ENCODE measurements at regions not wholly inside any gene's neighbourhood (a gene's known extent, or its start where the extent isn't known, plus 50 kb on each side); places are given as distances from the start of the nearest gene placed in this dataset.

- DNase-seq (ENCODE audit: low read depth in 2 of 2, low spot score in 1 of 2): no peak
Measured at GRCh38 chr12:127342861-127343260, 924.1 kb upstream of the TMEM132C start.

- DNase-seq (ENCODE audit: low read depth in 2 of 2, low spot score in 1 of 2): no peak
Measured at GRCh38 chr12:127343940-127344339, 923.0 kb upstream of the TMEM132C start.

DNA sequence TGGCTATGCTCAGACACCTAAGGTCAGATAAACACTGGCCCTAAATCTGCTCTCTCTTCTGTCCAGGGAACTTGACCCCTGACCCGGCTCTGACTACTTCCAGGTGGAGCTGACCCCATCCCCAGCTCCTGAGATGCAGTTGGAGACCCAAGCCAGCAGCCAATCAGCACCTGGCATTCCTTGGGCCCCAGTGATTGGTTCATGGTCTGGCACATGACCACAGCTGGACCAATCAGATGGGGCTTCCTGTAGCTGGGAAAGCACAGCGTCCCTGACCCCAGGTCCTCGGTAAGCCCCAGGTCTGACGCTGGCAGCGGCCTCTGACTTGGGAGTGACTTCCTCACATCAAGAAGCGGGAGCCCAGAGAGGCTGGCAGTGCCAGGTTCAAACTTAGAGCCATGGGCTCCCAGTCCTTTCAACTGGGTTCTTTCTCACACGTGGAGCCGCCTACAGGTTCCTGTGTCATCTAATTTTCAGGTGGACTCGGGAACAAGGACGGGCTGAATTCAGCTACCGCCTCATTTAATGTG lies 915.4 kb upstream of the TMEM132C start:
- no peak for DNase-seq (ENCODE audit: low read depth in 2 of 2, low spot score in 1 of 2)

DNA sequence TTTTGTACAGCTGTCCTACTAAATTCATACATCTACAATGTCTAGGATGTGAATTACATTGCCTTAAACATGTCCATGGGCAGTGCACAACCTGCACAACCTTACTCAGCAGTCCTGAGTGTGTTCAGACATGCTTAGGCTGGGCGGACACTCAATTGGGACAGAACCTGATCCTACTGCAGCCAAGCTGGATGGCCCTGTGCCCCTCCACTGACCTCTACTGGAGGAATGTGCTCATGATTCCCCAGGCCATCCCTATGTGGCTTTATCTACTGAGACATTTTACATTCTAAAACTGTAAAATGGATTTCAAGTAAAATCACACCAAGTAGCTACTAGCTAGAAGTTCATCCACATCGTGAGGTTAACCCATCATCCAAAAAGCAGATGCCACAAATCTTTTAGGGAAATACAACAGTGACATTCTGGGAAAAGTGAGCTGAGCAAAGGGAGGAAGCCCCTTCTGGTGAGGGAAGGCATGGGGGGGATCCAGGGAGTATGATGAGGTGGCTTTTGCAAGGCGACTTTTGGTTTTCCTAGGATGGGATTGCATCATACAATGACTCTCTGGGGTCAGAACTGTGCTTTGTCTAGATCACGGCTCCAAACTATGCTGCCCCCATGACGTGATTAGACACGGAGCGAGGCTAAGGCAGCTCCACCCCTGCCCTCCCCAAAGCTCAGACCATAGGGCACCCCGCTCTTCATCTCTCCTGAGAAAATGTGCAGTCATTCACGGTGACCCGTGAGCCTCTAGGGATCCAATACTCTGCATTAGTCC lies 911.7 kb upstream of the TMEM132C start:
- DNase-seq (ENCODE audit: low read depth in 2 of 2, low spot score in 1 of 2): no peak

DNA sequence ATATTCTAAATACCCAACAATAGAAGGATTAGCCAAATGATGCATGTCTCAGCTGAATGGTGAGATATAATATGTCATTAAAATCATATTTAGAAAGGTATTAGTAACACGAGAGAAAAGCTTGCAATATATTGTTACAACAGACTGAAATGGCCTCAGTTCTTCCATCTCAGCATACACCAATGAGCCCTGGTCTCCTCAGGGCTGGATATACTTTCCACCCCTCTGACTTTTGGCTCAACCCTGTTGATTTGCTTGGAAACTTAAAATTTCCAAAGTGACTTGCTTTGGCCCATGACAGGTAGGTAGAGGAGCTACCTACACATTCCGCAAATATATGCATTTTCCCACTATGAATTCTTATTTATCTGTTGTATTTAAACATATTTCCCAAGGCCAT lies 908.1 kb upstream of the TMEM132C start:
- no peak for DNase-seq (ENCODE audit: low read depth in 2 of 2, low spot score in 1 of 2)

- no peak for DNase-seq (ENCODE audit: low read depth in 2 of 2, low spot score in 1 of 2)
Measured at GRCh38 chr12:127360580-127360979, 906.4 kb upstream of the TMEM132C start.

DNA sequence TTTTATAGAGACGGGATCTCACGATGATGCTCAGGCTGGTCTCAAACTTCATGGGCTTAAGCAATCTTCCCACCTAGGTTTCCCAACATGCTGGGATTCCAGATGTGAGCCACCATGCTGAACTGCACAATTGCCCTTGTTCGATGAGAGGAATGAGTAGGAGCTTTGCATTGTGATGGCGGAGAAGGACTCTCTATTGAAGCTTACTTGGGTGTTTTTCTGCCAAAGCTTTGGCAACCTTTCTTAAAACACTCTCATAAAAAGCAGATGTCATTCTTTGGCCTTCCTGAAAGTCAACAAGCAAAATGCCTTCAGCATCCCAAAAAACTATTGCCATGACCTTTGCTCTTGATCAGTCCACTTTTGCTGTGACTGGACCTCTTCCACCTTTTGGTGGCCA lies 904.8 kb upstream of the TMEM132C start:
- no peak for DNase-seq (ENCODE audit: low read depth in 2 of 2, low spot score in 1 of 2)

GRCh38 chr12:127363392-127363791 lies 903.6 kb upstream of the TMEM132C start:
- DNase-seq (ENCODE audit: low read depth in 2 of 2, low spot score in 1 of 2): no peak

GRCh38 chr12:127373559-127373958 lies 893.4 kb upstream of the TMEM132C start:
- no peak for DNase-seq (ENCODE audit: low read depth in 2 of 2, low spot score in 1 of 2)

DNA sequence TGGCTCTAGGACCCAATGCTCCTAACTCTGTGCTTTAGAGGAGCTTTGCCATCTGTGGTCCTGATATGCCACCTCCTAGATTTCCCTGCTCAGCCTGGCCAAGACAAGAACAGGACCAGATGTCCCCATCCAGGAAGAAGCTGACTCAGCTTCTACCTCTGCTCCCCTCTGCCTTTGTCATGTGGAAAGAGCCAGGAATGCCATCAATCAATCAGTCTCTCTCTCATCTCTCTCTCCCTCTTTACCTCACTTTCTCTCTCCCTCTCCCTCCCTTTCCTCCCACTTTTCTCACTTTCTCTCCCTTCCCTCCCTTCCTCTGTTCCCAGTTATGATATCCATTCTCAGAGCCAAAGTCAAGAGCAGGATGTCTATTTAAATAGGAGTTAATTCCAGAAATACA lies 892.5 kb upstream of the TMEM132C start:
- no peak for DNase-seq (ENCODE audit: low read depth in 2 of 2, low spot score in 1 of 2)

- DNase-seq (ENCODE audit: low read depth in 2 of 2, low spot score in 1 of 2): no peak
Measured at GRCh38 chr12:127381043-127381668, 885.8 kb upstream of the TMEM132C start.

GRCh38 chr12:127381681-127382080 lies 885.3 kb upstream of the TMEM132C start:
- DNase-seq (ENCODE audit: low read depth in 2 of 2, low spot score in 1 of 2): no peak

- DNase-seq (ENCODE audit: low read depth in 2 of 2, low spot score in 1 of 2): no peak
Measured at GRCh38 chr12:127383281-127383680, 883.7 kb upstream of the TMEM132C start.

- DNase-seq (ENCODE audit: low read depth in 2 of 2, low spot score in 1 of 2): no peak
Measured at GRCh38 chr12:127386723-127387122, 880.2 kb upstream of the TMEM132C start.

- no peak for DNase-seq (ENCODE audit: low read depth in 2 of 2, low spot score in 1 of 2)
Measured at GRCh38 chr12:127388985-127389384, 878.0 kb upstream of the TMEM132C start.

DNA sequence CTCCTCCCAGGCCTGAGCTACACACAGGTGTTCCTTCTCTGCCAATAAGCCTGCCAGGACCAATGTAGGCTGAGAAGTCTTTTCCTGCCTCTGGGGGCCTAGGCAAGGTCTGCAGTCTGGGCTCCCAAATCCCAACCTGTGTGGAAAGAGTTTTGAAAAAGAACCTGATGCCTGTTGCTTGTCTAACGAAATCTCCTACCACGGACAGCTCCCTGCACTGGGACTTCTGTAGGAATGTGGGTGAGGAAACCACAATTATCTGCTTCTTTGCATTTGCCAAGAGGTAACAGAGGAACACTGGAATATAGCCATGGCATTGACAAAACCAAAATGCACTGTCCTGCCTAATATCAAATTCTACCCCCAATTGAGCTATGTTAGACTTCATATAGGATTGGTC lies 877.0 kb upstream of the TMEM132C start:
- DNase-seq (ENCODE audit: low read depth in 2 of 2, low spot score in 1 of 2): no peak

DNA sequence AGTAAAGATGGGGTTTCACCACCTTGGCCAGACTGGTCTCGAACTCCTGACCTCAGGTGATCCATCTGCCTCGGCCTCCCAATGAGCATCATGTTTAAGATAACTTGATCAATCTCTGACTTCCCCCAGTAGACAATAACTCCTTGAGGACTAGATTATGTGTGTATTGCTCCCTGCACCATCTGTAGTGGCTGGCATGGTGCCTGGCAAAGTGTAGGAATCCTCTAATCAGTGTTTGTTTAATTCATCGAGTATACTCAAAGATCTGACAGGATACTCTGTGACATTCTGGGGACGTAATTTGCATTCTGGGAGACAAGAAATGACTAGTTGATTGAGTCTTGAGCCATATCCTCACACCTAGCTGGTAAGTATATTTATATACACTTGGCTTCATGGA lies 873.5 kb upstream of the TMEM132C start:
- DNase-seq (ENCODE audit: low read depth in 2 of 2, low spot score in 1 of 2): no peak

DNA sequence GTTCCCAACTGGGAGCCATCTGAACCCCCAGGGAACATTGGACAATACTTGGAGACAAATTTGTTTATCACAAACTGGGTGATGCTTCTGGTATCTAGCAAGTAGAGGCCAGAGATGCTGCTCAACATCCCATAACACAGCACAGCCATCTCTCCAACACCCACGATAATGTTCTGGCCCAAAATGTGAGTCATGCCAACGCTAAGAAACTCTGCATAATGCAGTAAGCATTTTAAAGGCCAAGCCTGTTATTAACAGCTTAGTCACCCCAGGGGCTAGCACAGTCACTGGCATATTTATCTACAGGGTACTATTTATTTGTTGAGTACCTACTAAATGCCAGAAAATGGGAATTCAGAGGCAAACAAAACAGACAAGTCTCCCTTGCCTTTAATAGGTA lies 873.1 kb upstream of the TMEM132C start:
- no peak for DNase-seq (ENCODE audit: low read depth in 2 of 2, low spot score in 1 of 2)

DNA sequence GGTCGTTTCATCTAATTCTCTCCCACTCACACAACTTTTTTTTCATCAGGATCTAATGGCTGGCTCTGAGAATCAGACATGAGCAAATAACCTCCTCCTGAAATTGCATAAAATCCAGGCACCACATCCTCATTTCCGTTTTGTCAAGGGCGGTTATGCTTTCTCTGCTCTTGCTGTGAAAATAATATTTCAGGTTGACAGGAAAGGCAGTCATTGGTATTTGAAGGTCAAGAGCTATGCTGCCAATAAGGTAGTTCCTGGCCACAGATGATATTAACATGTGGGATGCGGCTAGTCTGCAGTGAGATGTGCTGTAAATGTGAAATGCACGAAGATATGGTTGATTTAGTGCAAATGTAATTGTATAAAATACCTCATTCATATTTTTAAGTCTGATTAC lies 870.2 kb upstream of the TMEM132C start:
- DNase-seq (ENCODE audit: low read depth in 2 of 2, low spot score in 1 of 2): no peak

DNA sequence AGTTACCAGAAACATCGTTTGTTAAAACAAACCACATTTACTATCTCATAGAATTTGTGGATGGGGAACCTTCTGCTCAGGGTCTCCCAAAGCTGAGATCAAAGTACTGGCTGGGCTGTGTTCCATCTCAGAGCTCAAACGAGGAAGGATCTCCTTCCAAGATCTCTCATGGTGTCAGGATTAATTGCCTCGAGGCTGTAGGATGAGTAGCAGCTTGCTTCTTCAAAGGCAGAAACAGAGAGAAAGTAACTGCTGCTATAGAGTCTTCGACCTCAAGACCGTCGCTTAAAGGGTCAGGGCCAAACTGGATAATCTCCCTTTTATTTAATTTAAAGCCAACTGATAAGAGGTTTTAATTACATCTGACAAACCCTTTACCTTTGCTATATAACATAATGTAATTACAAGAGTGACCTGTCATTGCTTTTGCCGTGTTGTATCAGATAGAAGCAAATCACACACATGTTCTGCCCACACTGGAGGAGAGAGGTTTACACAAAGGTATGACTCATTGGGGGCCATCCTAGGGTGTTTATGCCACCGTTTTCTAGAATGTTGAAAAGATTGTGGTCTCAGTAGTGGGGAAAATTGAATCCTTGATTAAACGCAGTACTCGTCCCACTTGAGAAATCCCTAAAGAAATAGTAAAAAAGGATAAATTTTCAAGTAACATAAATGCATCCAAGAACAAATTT lies 868.8 kb upstream of the TMEM132C start:
- DNase-seq (ENCODE audit: low read depth in 2 of 2, low spot score in 1 of 2): no peak

DNA sequence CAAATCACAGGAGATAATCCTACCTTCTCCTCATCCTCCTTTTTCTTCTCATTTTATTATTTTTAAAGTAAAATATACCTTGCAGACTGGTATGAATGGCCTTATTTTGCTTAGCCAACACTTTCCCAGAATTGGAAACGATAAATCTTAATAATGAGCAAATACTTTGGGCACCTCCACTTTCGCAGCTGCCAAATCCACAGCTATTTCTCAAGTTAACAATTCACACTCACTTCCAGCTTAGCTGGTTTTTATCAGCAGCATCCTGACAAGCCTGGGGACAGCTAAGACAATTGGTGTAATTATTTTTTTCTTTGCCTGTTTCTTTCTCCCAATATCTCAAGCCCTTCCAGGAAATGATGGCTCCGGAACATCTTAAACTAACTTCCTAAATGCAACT lies 867.5 kb upstream of the TMEM132C start:
- no peak for DNase-seq (ENCODE audit: low read depth in 2 of 2, low spot score in 1 of 2)

- DNase-seq (ENCODE audit: low read depth in 2 of 2, low spot score in 1 of 2): no peak
Measured at GRCh38 chr12:127400221-127400620, 866.7 kb upstream of the TMEM132C start.

Data from stimulated activated CD8-positive, alpha-beta memory T cell treated with anti-CD3 and anti-CD28 coated beads, Interleukin-4, amount 100 ng/mL, for 1 hour (primary cell).